H9 (cell line): ENCODE measurements at regions not wholly inside any gene's neighbourhood (a gene's known extent, or its start where the extent isn't known, plus 50 kb on each side); places are given as distances from the start of the nearest gene placed in this dataset.

Experiments used
- DNase-seq: peaks from one replicate; pipeline ENCODE4 v3.0.0-alpha.2; 2017
- H2AFZ ChIP-seq: one replicate; pipeline ENCODE4 v1.6.1; 2013; ENCODE audit warnings: mild to moderate bottlenecking, low read length, control low read depth, moderate library complexity
- H2AK5ac ChIP-seq: 2 replicates; pipeline ENCODE4 v1.6.1; 2013; ENCODE audit warnings: low read length, control low read depth, mixed read lengths; ENCODE audit not compliant: insufficient read length
- H2BK120ac ChIP-seq: one replicate; pipeline ENCODE4 v1.6.1; 2013; ENCODE audit warnings: low read depth, mild to moderate bottlenecking, low read length, control low read depth, inconsistent platforms; ENCODE audit not compliant: poor library complexity, severe bottlenecking
- H2BK12ac ChIP-seq: 2 replicates; pipeline ENCODE4 v1.6.1; 2013; ENCODE audit warnings: low read length, control low read depth, mixed read lengths, low read depth; ENCODE audit not compliant: insufficient read length
- H2BK15ac ChIP-seq: 2 replicates; pipeline ENCODE4 v1.6.1; 2013; ENCODE audit warnings: low read depth, low read length, control low read depth
- H2BK20ac ChIP-seq: one replicate; pipeline ENCODE4 v1.6.1; 2013; ENCODE audit warnings: low read depth, mild to moderate bottlenecking, low read length, control low read depth, inconsistent platforms; ENCODE audit not compliant: poor library complexity, severe bottlenecking
- H2BK5ac ChIP-seq: 2 replicates; pipeline ENCODE4 v1.6.1; 2013; ENCODE audit warnings: low read length, control low read depth, mixed read lengths; ENCODE audit not compliant: insufficient read length
- H3K14ac ChIP-seq: 2 replicates; pipeline ENCODE4 v1.6.1; 2013; ENCODE audit warnings: low read length, control low read depth; ENCODE audit not compliant: insufficient read depth
- H3K18ac ChIP-seq: 2 replicates; pipeline ENCODE4 v1.6.1; 2013; ENCODE audit warnings: low read depth, mild to moderate bottlenecking, mixed read lengths, low read length, control low read depth; ENCODE audit not compliant: insufficient read length
- H3K23ac ChIP-seq: 2 replicates; pipeline ENCODE4 v1.6.1; 2013; ENCODE audit warnings: low read length, control low read depth, mixed read lengths, low read depth; ENCODE audit not compliant: insufficient read length
- H3K23me2 ChIP-seq: 2 replicates; pipeline ENCODE4 v1.6.1; 2013; ENCODE audit warnings: low read depth, mild to moderate bottlenecking, mixed read lengths, low read length, control low read depth; ENCODE audit not compliant: insufficient read length, poor library complexity, severe bottlenecking
- H3K27ac ChIP-seq: 2 replicates; pipeline ENCODE4 v1.5.1; 2013; ENCODE audit warnings: low read length, control low read depth, mixed read lengths, low read depth; ENCODE audit not compliant: insufficient read length
- H3K27me3 ChIP-seq: 2 replicates; pipeline ENCODE4 v1.6.1; 2013; ENCODE audit warnings: low read length, control low read depth, inconsistent platforms; ENCODE audit not compliant: insufficient read depth
- H3K4ac ChIP-seq: 2 replicates; pipeline ENCODE4 v1.6.1; 2013; ENCODE audit warnings: low read depth, mild to moderate bottlenecking, control low read depth, inconsistent platforms, low read length, moderate library complexity
- H3K4me1 ChIP-seq: 2 replicates; pipeline ENCODE4 v1.6.1; 2013; ENCODE audit warnings: low read length, control low read depth, inconsistent platforms; ENCODE audit not compliant: insufficient read depth
- H3K4me2 ChIP-seq: 2 replicates; pipeline ENCODE4 v1.6.1; 2013; ENCODE audit warnings: low read length, control low read depth, mixed read lengths; ENCODE audit not compliant: insufficient read length, insufficient read depth
- H3K56ac ChIP-seq: 2 replicates; pipeline ENCODE4 v1.6.1; 2013; ENCODE audit warnings: low read depth, mild to moderate bottlenecking, mixed read lengths, low read length, control low read depth; ENCODE audit not compliant: insufficient read length
- H3K79me1 ChIP-seq: 2 replicates; pipeline ENCODE4 v1.6.1; 2013; ENCODE audit warnings: low read depth, mild to moderate bottlenecking, moderate library complexity, low read length, control low read depth, inconsistent platforms; ENCODE audit not compliant: insufficient read depth, poor library complexity, severe bottlenecking
- H3K79me2 ChIP-seq: 2 replicates; pipeline ENCODE4 v1.6.1; 2013; ENCODE audit warnings: low read length, control low read depth, inconsistent platforms; ENCODE audit not compliant: insufficient read depth
- H3K9ac ChIP-seq: 2 replicates; pipeline ENCODE4 v1.6.1; 2013; ENCODE audit warnings: low read length, control low read depth, mixed read lengths; ENCODE audit not compliant: insufficient read length; ENCODE audit errors: extremely low read depth
- H3K9me3 ChIP-seq: one replicate; pipeline ENCODE4 v1.6.1; 2013; ENCODE audit warnings: low read depth, low read length, inconsistent platforms; ENCODE audit not compliant: control insufficient read depth
- H3T11ph ChIP-seq: one replicate; pipeline ENCODE4 v1.6.1; 2013; ENCODE audit warnings: mild to moderate bottlenecking, low read length, control low read depth, inconsistent platforms
- H4K20me1 ChIP-seq: one replicate; pipeline ENCODE4 v1.6.1; 2013; ENCODE audit not compliant: control insufficient read depth, insufficient read length, insufficient read depth
- H4K5ac ChIP-seq: 2 replicates; pipeline ENCODE4 v1.6.1; 2013; ENCODE audit warnings: low read depth, mild to moderate bottlenecking, mixed read lengths, low read length, control low read depth; ENCODE audit not compliant: insufficient read length
- H4K8ac ChIP-seq: replicated peaks from 2 replicates; pipeline ENCODE4 v1.6.1; 2013; ENCODE audit warnings: low read length, control low read depth, mixed read lengths, low read depth; ENCODE audit not compliant: insufficient read length
- H4K91ac ChIP-seq: 2 replicates; pipeline ENCODE4 v1.6.1; 2013; ENCODE audit warnings: low read depth, mild to moderate bottlenecking, moderate library complexity, mixed read lengths, low read length, control low read depth; ENCODE audit not compliant: insufficient read length
- H3K27ac Mint-ChIP-seq, 3 experiments: 2 replicates in 2 of 3; 3 replicates in 1 of 3; pipeline ENCODE4 v1.8.0; 2020 to 2021; ENCODE audit warnings: mixed read lengths in 3 of 3, mild to moderate bottlenecking in 1 of 3, moderate library complexity in 1 of 3
- H3K27me3 Mint-ChIP-seq: 2 replicates; pipeline ENCODE4 v1.8.0; 2021; ENCODE audit warnings: low read depth, mild to moderate bottlenecking, moderate library complexity, mixed read lengths
- H3K36me3 Mint-ChIP-seq, 3 experiments: 2 replicates in 2 of 3; 3 replicates in 1 of 3; pipeline ENCODE4 v1.8.0; 2020 to 2021; ENCODE audit warnings: low read depth in 3 of 3, mixed read lengths in 3 of 3; ENCODE audit not compliant: insufficient read depth in 1 of 3
- H3K4me1 Mint-ChIP-seq, 2 experiments: 2 replicates each; pipeline ENCODE4 v1.8.0; 2020; ENCODE audit warnings: mixed read lengths in 2 of 2
- H3K4me3 Mint-ChIP-seq, 2 experiments: 2 replicates in 1 of 2; 3 replicates in 1 of 2; pipeline ENCODE4 v1.8.0; 2020 to 2021; ENCODE audit warnings: mild to moderate bottlenecking in 2 of 2, mixed read lengths in 2 of 2, moderate library complexity in 1 of 2
- H3K9me3 Mint-ChIP-seq, 2 experiments: 2 replicates in 1 of 2; 3 replicates in 1 of 2; pipeline ENCODE4 v1.8.0; 2020; ENCODE audit warnings: mild to moderate bottlenecking in 2 of 2, mixed read lengths in 2 of 2, moderate library complexity in 1 of 2
- CTCF ChIP-seq: fragments of 200-600 bp; sonication (generic); conservative IDR thresholded peaks from 3 replicates; pipeline ENCODE4 v1.8.0; 2021; ENCODE audit warnings: antibody characterized with exemption, mild to moderate bottlenecking
- WGBS: extraction: QIAGEN DNeasy Blood & Tissue Kit; methylation state at CpG from one replicate; pipeline ENCODE4 v1.1.7; 2013; ENCODE audit warnings: missing lambda C conversion rate, low lambda C conversion rate, mixed read lengths; ENCODE audit not compliant: insufficient read length; ENCODE audit errors: extremely low coverage; 5-methylcytosine and 5-hydroxymethylcytosine counted together

- Mint-ChIP-seq H3K4me1 (no peaks in the 10 kb centered on the region), H3K4me3 (no peak overlapping the region), H3K27me3 (no peaks in the 10 kb centered on the region), H3K9me3 (no peaks in the 10 kb centered on the region), H3K27ac (no peak overlapping the region), H3K36me3 (no peaks in the 10 kb centered on the region)
- WGBS, result no CpG with 5 or more reads among the region's 2 CpGs
- DNase-seq, result no peak
- Histone ChIP-seq H4K5ac (no peak overlapping the region), H3K27ac (no peak overlapping the region), H3K23ac (no peak overlapping the region), H3K56ac (no peak overlapping the region), H3T11ph (no peak overlapping the region), H3K79me2 (no peaks in the 10 kb centered on the region), H3K4ac (no peak overlapping the region), H3K4me2 (no peak overlapping the region), H2BK20ac (no peak overlapping the region), H2AFZ (no peak overlapping the region), H3K14ac (no peak overlapping the region), H3K9ac (no peak overlapping the region), H3K9me3 (no peaks in the 10 kb centered on the region), H4K91ac (no peak overlapping the region), H2BK12ac (no peak overlapping the region), H3K79me1 (no peaks in the 10 kb centered on the region), H3K23me2 (no peaks in the 10 kb centered on the region), H4K20me1 (no peaks in the 10 kb centered on the region), H2BK15ac (no peak overlapping the region), H2AK5ac (no peak overlapping the region), H2BK5ac (no peak overlapping the region), H4K8ac (no peak overlapping the region), H2BK120ac (no peak overlapping the region), H3K27me3 (no peaks in the 10 kb centered on the region), H3K4me1 (no peaks in the 10 kb centered on the region), H3K18ac (no peak overlapping the region)
- TF ChIP-seq CTCF, result no peak
Measured at GRCh38 chr3:80998022-80998421, 763.4 kb downstream of the GBE1 start.
